ENCODE measurements at regions not wholly inside any gene's neighbourhood (a gene's known extent, or its start where the extent isn't known, plus 50 kb on each side); places are given as distances from the start of the nearest gene placed in this dataset.

DNA sequence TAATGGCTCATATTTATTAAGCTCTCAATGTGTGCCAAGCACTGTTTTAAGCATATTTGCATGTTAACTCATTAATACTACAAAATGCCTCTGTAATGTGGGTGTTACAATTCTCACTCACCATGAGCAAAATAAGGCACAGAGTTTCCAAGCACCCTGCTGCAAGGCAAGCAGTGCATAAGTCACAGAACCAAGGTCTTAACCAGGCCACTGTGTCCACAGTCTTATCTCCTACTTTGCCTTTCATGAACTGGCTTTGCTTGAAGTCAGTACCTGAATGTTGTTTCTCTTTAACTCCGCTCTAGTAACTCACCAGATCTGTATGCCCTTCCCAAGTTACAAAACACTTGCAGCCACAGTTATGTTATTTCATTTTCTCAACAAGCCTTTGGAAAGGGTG, 1372.7 kb downstream of the AACS start:
- TF ChIP-seq, protein P1, sequence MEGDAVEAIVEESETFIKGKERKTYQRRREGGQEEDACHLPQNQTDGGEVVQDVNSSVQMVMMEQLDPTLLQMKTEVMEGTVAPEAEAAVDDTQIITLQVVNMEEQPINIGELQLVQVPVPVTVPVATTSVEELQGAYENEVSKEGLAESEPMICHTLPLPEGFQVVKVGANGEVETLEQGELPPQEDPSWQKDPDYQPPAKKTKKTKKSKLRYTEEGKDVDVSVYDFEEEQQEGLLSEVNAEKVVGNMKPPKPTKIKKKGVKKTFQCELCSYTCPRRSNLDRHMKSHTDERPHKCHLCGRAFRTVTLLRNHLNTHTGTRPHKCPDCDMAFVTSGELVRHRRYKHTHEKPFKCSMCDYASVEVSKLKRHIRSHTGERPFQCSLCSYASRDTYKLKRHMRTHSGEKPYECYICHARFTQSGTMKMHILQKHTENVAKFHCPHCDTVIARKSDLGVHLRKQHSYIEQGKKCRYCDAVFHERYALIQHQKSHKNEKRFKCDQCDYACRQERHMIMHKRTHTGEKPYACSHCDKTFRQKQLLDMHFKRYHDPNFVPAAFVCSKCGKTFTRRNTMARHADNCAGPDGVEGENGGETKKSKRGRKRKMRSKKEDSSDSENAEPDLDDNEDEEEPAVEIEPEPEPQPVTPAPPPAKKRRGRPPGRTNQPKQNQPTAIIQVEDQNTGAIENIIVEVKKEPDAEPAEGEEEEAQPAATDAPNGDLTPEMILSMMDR (IDR thresholded peaks at IDR 0.05; ENCODE audit: low read length), result no peak
- no peak for TF ChIP-seq EZH2 (IDR thresholded peaks at IDR 0.05; ENCODE audit: borderline replicate concordance, low read length)
